GM12878 (cell line): ENCODE measurements at regions not wholly inside any gene's neighbourhood (a gene's known extent, or its start where the extent isn't known, plus 50 kb on each side); places are given as distances from the start of the nearest gene placed in this dataset.

Experiments used
- ATAC-seq: fragments of 200-7000 bp; cut with Tn5 transposase; 3 replicates; pipeline ENCODE4 v1.9.1; 2020; ENCODE audit warnings: mild to moderate bottlenecking, moderate library complexity
- BruUV-seq: library from RNA; stranded (reverse); fragments of 400-500 nt; replicated peaks from 2 replicates; lab custom pipeline; 2021; lab: Mats Ljungman, UMichigan
- CTCF ChIA-PET: fragments of 300-600 bp; sonication (Branson Sonifier 250); formaldehyde crosslinking; extraction: SDS; loops from one replicate; lab custom pipeline; 2021; ENCODE audit warnings: inconsistent platforms; lab: Yijun Ruan, JAX
- POLR2A ChIA-PET: fragments of 350-600 bp; formaldehyde crosslinking; extraction: SDS; loops from one replicate; lab custom pipeline; 2021; ENCODE audit warnings: inconsistent platforms; lab: Charles Lee
- RAD21 ChIA-PET: fragments of 300-600 bp; sonication (Branson Sonifier 250); formaldehyde crosslinking; loops from one replicate; lab custom pipeline; 2023; ENCODE audit warnings: antibody characterized with exemption; ENCODE audit not compliant: unreplicated experiment; lab: Charles Lee
- SMC1A ChIA-PET: fragments of 300-600 bp; sonication (Branson Sonifier 250); formaldehyde crosslinking; loops from one replicate; lab custom pipeline; 2023; ENCODE audit not compliant: unreplicated experiment, uncharacterized antibody; lab: Charles Lee
- DNase-seq: peaks from one replicate; pipeline ENCODE4 v3.0.0-alpha.2; 2011; ENCODE audit warnings: low read depth, low spot score
- FAIRE-seq: peaks from 3 replicates; lab custom pipeline; 2011; peaks lifted over from hg19 to GRCh38; lab: Jason Lieb, UNC
- H2AFZ ChIP-seq: 2 replicates; pipeline ENCODE4 v1.6.0; 2011; ENCODE audit warnings: low read depth, low read length, control low read depth; ENCODE audit not compliant: control insufficient read depth
- H3K27ac ChIP-seq: 2 replicates; pipeline ENCODE4 v1.5.1; 2011; ENCODE audit warnings: control low read depth; ENCODE audit not compliant: control insufficient read depth, insufficient read depth
- H3K27me3 ChIP-seq, 2 experiments: replicated peaks in 1 of 2; 2 replicates each; pipeline versions ENCODE4 v1.6.0 to v1.6.1; 2011; ENCODE audit warnings: low read length in 1 of 2; ENCODE audit not compliant: control insufficient read depth in 2 of 2, insufficient read depth in 2 of 2
- H3K36me3 ChIP-seq, 2 experiments: 2 replicates each; pipeline ENCODE4 v1.5.1; 2011; ENCODE audit warnings: low read length in 1 of 2; ENCODE audit not compliant: control insufficient read depth in 2 of 2, insufficient read depth in 2 of 2
- H3K4me1 ChIP-seq: 2 replicates; pipeline ENCODE4 v1.6.1; 2011; ENCODE audit warnings: mild to moderate bottlenecking, low read length, moderate library complexity, mixed read lengths; ENCODE audit not compliant: control insufficient read depth, insufficient read depth
- H3K4me2 ChIP-seq: 2 replicates; pipeline ENCODE4 v1.6.0; 2011; ENCODE audit warnings: control low read depth; ENCODE audit not compliant: control insufficient read depth, insufficient read depth
- H3K4me3 ChIP-seq: fragments of 200-600 bp; sonication (generic); 2 replicates; pipeline ENCODE4 v1.5.1; 2016
- H3K79me2 ChIP-seq: 2 replicates; pipeline ENCODE4 v1.6.0; 2011; ENCODE audit warnings: low read length; ENCODE audit not compliant: control insufficient read depth, insufficient read depth
- H3K9ac ChIP-seq: 2 replicates; pipeline ENCODE4 v1.8.0; 2011; ENCODE audit warnings: low read length, control low read depth, mixed read lengths; ENCODE audit not compliant: control insufficient read depth, insufficient read depth
- H3K9me3 ChIP-seq: replicated peaks from 3 replicates; pipeline ENCODE4 v1.5.1; 2011; ENCODE audit warnings: mild to moderate bottlenecking, low read length; ENCODE audit not compliant: control insufficient read depth, insufficient read depth
- H4K20me1 ChIP-seq: 2 replicates; pipeline ENCODE4 v1.6.0; 2011; ENCODE audit not compliant: control insufficient read depth, insufficient read depth
- BMI1 ChIP-seq: fragments of 450-650 bp; IDR thresholded peaks from 2 replicates; pipeline ENCODE4 v1.6.1; 2016; ENCODE audit warnings: mild to moderate bottlenecking, moderate library complexity, borderline replicate concordance
- E2F4 ChIP-seq: IDR thresholded peaks from 2 replicates; pipeline ENCODE4 v1.6.1; 2012; ENCODE audit warnings: low read depth, low read length, improper control_type of control experiment
- EGR1 ChIP-seq, 2 experiments: IDR thresholded peaks; 1 replicate in 1 of 2; 2 replicates in 1 of 2; pipeline ENCODE4 v1.6.1; 2011 to 2012; ENCODE audit warnings: low read depth in 2 of 2, low read length in 2 of 2, borderline replicate concordance in 1 of 2, mild to moderate bottlenecking in 1 of 2, moderate library complexity in 1 of 2
- JUND ChIP-seq: IDR thresholded peaks from 2 replicates; pipeline ENCODE4 v1.6.1; 2012; ENCODE audit warnings: low read depth, mild to moderate bottlenecking, low read length, improper control_type of control experiment, moderate library complexity
- KLF5 ChIP-seq: fragments of 450-650 bp; IDR thresholded peaks from 2 replicates; pipeline ENCODE4 v1.6.1; 2014; ENCODE audit warnings: mild to moderate bottlenecking; ENCODE audit not compliant: partially characterized antibody
- MEF2B ChIP-seq: fragments of 450-650 bp; IDR thresholded peaks from 2 replicates; pipeline ENCODE4 v1.6.1; 2018; ENCODE audit warnings: mild to moderate bottlenecking, moderate library complexity; ENCODE audit not compliant: partially characterized antibody, poor library complexity, severe bottlenecking
- NBN ChIP-seq: fragments of 450-650 bp; IDR thresholded peaks from 2 replicates; pipeline ENCODE4 v1.6.1; 2016
- PAX5 ChIP-seq: IDR thresholded peaks from 2 replicates; pipeline ENCODE4 v1.6.1; 2011; ENCODE audit warnings: low read depth, low read length, borderline replicate concordance
- SMAD1 ChIP-seq: fragments of 450-650 bp; IDR thresholded peaks from 2 replicates; pipeline ENCODE4 v1.6.1; 2018; ENCODE audit warnings: mild to moderate bottlenecking, low read depth; ENCODE audit not compliant: partially characterized antibody
- SMC3 ChIP-seq: IDR thresholded peaks from 2 replicates; pipeline ENCODE4 v1.6.1; 2011; ENCODE audit warnings: low read length, improper control_type of control experiment, borderline replicate concordance
- STAT1 ChIP-seq: fragments of 450-650 bp; conservative IDR thresholded peaks from 2 replicates; pipeline ENCODE4 v1.6.1; 2014; ENCODE audit warnings: antibody characterized with exemption, mild to moderate bottlenecking
- TCF12 ChIP-seq: IDR thresholded peaks from 2 replicates; pipeline ENCODE4 v1.6.1; 2011; ENCODE audit warnings: low read depth, mild to moderate bottlenecking, low read length
- ZNF24 ChIP-seq: fragments of 450-650 bp; IDR thresholded peaks from 2 replicates; pipeline ENCODE4 v1.6.1; 2017; ENCODE audit warnings: antibody characterized with exemption, mild to moderate bottlenecking
- ZNF622 ChIP-seq: fragments of 450-650 bp; IDR thresholded peaks from 2 replicates; pipeline ENCODE4 v1.6.1; 2017; ENCODE audit warnings: mild to moderate bottlenecking, inconsistent platforms
- WGBS: methylation state at CpG from one replicate; pipeline ENCODE4 v1.1.6; 2016; ENCODE audit warnings: low lambda C conversion rate; ENCODE audit not compliant: insufficient replicate concordance, insufficient coverage; ENCODE audit errors: missing lambda C conversion rate; 5-methylcytosine and 5-hydroxymethylcytosine counted together
- in situ Hi-C: fragments of 300-500 bp; cut with MboI; formaldehyde crosslinking; loops from 9 replicates; pipeline ENCODE4 v1.14.3; 2018; ENCODE audit warnings: mixed read lengths
- intact Hi-C: fragments of 100-400 bp; cut with micrococcal nuclease; formaldehyde crosslinking; loops from one replicate; pipeline ENCODE4 v1.14.2; 2022; ENCODE audit not compliant: unreplicated experiment
- TF ChIP-seq, protein P1 (sequence below): fragments of 450-650 bp; IDR thresholded peaks from 2 replicates; pipeline ENCODE4 v1.6.1; 2017; ENCODE audit warnings: mild to moderate bottlenecking, moderate library complexity

DNA sequence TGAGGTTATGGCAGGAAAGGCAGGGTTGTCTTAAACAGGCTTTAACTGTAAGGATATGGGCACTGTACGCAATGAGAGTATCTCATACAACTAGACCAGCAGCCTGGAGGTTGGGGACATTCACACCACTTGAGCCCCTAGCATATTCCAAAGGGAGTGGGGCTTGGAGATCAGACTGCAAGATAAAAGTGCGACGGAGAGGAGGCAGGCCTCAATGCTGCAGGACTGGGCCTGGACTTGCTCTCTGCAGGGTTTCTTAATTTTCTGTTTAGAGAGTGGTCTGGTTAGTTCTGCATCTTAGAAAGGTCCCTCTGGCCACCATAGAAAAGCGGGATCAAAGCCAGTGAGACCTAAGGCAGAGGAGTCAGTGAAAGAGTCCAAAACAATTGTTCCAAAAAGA, 357.7 kb upstream of the NR2F2 start:
- SMC1A ChIA-PET: interaction anchor here (2.4 to 2.8 kb wide), 2 partner anchors 44 to 65 kb away, joined by 11 to 21 read pairs; no protein-coding TSS in a partner anchor
- RAD21 ChIA-PET: interaction anchor here (1.1 to 2.9 kb wide), 3 partner anchors 18 to 69 kb away, joined by 4 to 13 read pairs (median 11); no protein-coding TSS in a partner anchor
- DNase-seq: no peak
- Histone ChIP-seq H3K27me3 (no peaks in the 10 kb centered on the region), H3K9me3 (peaks cover 1% of the 10 kb centered on the region; the same call in 2 of the 3 replicates), H3K4me1 (peaks cover 32% of the 10 kb centered on the region), H3K27ac (no peak overlapping the region), H3K4me3 (no peak overlapping the region), H2AFZ (no peak overlapping the region), H3K79me2 (no peaks in the 10 kb centered on the region), H3K36me3 (no peaks in the 10 kb centered on the region), H4K20me1 (no peaks in the 10 kb centered on the region), H3K9ac (no peak overlapping the region), H3K4me2 (no peak overlapping the region)
- no peak for FAIRE-seq
- CTCF ChIA-PET: no interaction called here
- POLR2A ChIA-PET: no interaction called here
- ATAC-seq: no peak
- intact Hi-C loops (loop anchor here (5.0 kb wide), 2 partner anchors 354 to 374 kb away; no protein-coding TSS in a partner anchor), in situ Hi-C loops (no loop called here)
- BruUV-seq: no TSS peak
- TF ChIP-seq ZNF622 (no peak), SMC3 (no peak), NBN (no peak), SMAD1 (no peak), EGR1 (IDR thresholded peaks at IDR 0.05; ENCODE audit: borderline replicate concordance in 1 of 2, low read depth in 2 of 2, low read length in 2 of 2) (no peak), STAT1 (no peak), ZNF24 (no peak), JUND (no peak), TCF12 (no peak), E2F4 (no peak), BMI1 (no peak), KLF5 (no peak), MEF2B (no peak), PAX5 (no peak)
- TF ChIP-seq, protein P1, sequence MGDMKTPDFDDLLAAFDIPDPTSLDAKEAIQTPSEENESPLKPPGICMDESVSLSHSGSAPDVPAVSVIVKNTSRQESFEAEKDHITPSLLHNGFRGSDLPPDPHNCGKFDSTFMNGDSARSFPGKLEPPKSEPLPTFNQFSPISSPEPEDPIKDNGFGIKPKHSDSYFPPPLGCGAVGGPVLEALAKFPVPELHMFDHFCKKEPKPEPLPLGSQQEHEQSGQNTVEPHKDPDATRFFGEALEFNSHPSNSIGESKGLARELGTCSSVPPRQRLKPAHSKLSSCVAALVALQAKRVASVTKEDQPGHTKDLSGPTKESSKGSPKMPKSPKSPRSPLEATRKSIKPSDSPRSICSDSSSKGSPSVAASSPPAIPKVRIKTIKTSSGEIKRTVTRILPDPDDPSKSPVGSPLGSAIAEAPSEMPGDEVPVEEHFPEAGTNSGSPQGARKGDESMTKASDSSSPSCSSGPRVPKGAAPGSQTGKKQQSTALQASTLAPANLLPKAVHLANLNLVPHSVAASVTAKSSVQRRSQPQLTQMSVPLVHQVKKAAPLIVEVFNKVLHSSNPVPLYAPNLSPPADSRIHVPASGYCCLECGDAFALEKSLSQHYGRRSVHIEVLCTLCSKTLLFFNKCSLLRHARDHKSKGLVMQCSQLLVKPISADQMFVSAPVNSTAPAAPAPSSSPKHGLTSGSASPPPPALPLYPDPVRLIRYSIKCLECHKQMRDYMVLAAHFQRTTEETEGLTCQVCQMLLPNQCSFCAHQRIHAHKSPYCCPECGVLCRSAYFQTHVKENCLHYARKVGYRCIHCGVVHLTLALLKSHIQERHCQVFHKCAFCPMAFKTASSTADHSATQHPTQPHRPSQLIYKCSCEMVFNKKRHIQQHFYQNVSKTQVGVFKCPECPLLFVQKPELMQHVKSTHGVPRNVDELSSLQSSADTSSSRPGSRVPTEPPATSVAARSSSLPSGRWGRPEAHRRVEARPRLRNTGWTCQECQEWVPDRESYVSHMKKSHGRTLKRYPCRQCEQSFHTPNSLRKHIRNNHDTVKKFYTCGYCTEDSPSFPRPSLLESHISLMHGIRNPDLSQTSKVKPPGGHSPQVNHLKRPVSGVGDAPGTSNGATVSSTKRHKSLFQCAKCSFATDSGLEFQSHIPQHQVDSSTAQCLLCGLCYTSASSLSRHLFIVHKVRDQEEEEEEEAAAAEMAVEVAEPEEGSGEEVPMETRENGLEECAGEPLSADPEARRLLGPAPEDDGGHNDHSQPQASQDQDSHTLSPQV: no peak
- 91% methylated on average over 4 of the region's 4 CpGs for WGBS
